HG02798 (cell line): ENCODE measurements at regions not wholly inside any gene's neighbourhood (a gene's known extent, or its start where the extent isn't known, plus 50 kb on each side); places are given as distances from the start of the nearest gene placed in this dataset.
"Not testable (repeated sequence)": the region's sequence is repeated elsewhere in the genome, so short reads cannot be mapped to it uniquely, and the experiment has no call there.

Experiments
- ATAC-seq: cut with Tn5 transposase; IDR thresholded peaks from one replicate; pipeline ENCODE4 v1.9.1; 2021; ENCODE audit warnings: mild to moderate bottlenecking; ENCODE audit not compliant: unreplicated experiment, poor library complexity

DNA sequence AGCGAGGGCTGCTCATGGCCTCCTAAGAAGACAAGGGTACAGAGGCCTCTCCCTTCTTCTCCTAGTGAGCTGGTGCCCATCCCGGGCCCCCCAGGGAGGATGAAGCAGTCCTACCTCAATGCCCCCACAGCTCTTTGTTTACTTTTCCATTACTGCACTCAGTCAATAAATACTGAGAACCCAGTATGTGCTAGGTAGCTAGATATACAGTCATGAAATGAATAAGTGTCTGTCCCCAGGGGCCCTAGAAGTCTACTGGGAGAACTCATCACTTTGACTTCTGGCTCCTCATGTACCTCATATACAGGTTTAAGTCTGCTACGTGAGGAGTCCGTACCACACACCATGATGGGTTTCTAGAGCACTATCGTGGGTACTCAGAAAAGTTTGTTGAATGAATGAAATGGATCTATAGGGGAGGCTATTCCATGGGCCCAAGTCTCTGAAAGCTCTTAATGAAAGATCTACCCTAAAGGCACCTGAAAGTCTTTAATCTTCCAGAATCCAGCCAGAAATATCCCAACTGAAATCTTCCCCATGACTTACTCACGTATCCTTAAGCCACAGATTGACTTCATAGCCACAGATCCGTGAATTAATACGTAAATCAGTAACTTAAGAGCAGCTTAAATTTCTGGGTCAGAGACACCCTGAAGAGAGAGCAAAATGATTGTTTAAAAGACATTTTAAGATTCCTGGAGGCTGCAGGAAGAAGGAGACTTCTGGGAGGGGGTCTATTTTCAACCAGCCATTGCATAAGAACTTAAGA is 51.6 kb upstream of the POMP start:
- no peak for ATAC-seq

- ATAC-seq, result no peak
Measured at GRCh38 chr13:28606466-28606865, 52.5 kb upstream of the POMP start.

GRCh38 chr13:28605147-28605546 is 53.8 kb upstream of the POMP start:
- not testable (repeated sequence) for ATAC-seq

DNA sequence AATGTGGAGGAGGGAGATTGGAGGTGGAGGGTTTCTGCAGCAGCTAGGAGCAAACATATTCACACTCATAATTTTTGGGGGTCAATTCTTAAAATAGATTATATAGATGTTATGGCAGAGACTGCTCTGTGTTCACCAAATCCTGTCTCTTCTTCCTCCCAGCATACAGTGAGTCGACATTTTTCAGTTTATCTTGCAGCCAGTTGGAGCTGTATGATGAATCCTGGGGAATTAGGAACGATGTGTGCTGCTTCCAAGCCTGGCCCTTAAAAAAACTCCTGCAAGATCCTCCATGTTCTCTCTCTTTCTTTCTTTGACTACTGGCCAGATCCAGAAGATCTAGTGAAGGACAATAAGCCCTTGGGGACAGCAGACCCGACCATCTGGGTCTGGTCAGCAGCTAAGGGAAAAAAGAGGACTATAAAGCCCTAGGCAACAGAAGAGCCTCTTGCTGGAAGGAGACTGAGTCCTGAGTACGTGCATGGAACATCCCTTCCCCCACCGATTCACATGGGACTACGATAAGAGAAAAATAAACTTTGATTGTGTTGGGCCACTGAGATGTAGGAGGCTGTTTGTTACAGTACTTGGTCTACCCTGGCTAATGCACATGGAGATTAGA is 55.8 kb upstream of the POMP start:
- ATAC-seq, result no peak

- ATAC-seq, result no peak
Measured at GRCh38 chr13:28602580-28602979, 56.4 kb upstream of the POMP start.

- no peak for ATAC-seq
Measured at GRCh38 chr13:28601581-28601980, 57.3 kb upstream of the POMP start.

- ATAC-seq, result no peak
Measured at GRCh38 chr13:28597641-28598040, 61.3 kb upstream of the POMP start.

DNA sequence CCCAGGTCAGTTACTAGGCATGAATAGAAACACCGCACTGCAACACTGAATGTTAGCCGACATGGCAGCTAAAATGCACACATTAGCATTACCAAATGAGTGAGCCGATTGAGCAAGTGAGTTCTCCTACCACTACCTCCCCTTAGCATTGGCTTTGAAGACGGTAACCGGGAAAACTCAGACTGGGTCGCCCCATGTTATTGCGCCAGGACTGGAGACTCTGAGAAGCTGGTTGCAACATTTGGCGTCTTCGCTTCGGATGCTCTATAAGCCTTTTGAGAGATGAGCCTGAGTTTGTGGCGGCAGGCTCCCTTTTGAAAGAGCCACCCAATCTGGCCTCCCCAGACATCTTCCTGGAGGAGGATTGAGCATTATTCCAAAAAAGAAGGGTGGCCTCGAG is 68.5 kb upstream of the POMP start:
- ATAC-seq, result no peak

- no peak for ATAC-seq
Measured at GRCh38 chr13:28588296-28588695, 70.6 kb upstream of the POMP start.

DNA sequence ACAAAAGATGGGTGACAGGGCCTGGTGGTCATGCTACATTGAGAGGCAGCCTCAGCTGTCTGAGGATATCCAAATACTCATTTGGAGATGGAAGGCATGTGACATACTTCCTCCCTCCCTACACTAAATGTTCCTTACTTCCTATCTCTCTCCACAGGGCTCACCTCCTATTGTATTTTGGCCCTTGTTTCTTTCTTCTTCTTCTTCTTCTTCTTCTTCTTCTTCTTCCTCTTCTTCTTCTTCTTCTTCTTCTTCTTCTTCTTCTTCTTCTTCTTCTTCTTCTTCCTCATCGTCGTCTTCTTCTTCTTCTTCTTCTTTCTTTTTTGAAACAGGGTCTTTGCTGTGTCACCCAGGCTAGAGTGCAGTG is 71.8 kb upstream of the POMP start:
- no peak for ATAC-seq

DNA sequence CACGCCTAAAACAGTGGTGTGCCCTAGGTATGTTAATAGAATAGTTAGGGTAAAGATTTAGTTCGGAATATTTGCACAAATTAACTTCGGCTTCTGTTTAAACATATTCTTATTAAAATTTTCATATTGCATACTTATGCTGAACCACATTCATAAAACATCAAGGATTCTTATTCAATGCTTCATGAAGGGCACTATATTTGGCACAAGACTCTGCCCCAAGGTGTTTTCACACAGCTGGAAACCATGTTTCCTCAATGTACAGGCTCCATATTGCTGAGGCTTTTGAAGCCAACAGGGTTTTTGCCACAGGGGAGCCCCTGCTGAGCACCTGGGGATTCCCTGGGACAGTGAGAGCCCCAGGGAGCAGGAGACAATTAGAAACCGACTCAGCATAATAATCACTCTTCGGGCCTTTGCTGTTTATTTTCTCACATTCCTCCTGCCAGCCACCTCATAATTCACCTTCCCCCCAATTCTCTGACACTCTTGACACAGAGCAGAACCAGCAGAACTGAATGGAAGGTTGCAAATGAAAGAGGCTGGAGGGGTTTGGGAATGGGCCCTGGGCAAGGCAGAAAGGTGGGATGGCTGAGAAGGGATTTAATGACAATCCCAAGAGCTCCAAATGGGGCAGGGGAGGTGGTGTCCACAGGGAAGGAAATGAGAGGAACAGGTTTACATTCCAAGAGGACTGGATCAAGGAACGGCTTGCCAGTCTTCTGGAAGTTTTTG is 72.3 kb upstream of the POMP start:
- no peak for ATAC-seq

- ATAC-seq, result no peak
Measured at GRCh38 chr13:28585561-28585960, 73.4 kb upstream of the POMP start.

DNA sequence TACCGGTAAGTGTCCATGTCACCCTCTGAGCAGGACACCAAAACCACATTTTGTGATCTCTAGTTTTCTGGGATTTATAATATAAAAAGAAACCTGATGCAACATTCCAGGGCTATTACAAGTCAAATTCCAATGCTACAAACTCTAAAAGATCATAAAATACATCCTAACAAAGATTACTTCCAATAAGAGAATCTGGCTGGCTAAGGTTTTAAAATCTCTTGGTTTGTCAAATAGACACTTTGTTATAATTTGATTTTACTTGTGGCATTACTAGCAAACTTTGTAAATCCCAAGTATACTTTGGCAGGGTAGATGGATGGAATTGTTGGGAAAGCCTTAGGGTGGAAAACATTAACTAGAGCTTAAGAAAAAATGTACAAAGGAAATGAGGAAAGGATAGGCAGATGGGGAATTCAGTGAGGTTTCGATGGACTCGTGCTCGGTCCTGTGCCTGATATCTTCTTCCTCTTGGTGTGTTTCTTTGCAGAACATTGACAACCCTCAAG is 74.0 kb upstream of the POMP start:
- ATAC-seq, result no peak

DNA sequence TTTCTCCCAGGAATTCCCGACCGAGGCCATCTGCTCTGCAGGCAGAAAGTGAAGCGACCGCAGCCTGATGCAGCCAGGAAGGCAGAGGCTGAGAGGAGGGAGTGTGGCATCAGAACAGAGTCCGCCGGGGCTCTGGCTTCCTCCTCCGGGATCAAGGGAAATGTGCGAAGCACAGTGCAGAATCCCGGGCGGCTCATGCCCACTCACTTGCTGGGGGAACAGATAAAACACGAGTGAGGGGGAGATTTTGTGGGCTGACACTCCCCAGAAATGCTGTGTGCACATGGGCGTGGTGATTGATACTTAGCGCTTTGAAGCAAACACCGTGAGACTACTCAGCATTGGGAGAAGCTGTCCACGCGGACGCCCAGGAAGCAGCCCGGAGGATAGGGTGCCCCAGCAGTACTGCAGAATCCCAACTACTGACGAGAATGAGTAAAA is 75.3 kb upstream of the POMP start:
- ATAC-seq, result no peak

DNA sequence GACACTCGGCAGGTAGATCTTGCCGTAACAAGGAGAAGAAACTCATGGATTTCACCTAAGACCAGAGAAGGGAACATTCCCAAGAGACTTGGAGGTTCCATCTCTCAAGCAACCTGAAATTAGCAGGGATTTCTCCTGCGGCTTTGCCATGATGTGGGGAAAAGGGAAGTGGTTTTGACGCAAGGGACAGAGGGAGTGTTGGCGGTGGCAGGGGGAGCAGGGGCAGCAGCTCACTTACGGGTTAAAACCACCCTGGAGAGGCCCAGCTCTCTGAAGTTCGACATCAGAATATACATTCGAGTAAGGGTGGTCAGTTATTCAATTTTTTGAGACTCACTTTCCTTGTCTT is 76.1 kb upstream of the POMP start:
- no peak for ATAC-seq

GRCh38 chr13:28582225-28582891 is 76.6 kb upstream of the POMP start:
- no peak for ATAC-seq

DNA sequence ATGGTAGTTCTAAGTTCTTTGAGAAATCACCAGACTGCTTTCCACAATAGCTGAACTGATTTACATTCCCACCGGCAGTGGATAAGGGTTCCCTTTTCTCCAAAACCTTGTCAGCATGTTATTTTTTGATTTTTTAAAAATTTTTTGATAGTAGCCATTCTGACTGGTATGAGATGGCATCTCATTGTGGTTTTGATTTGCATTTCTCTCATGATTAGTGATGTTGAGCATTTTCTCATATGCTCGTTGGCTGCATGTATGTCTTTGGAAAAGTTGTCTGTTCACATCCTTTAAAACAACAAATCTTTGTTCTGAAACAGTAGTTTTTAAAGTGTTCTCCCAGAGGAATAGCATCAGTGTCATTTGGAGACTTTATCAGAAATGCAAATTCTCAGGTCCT is 77.5 kb upstream of the POMP start:
- ATAC-seq, result no peak

DNA sequence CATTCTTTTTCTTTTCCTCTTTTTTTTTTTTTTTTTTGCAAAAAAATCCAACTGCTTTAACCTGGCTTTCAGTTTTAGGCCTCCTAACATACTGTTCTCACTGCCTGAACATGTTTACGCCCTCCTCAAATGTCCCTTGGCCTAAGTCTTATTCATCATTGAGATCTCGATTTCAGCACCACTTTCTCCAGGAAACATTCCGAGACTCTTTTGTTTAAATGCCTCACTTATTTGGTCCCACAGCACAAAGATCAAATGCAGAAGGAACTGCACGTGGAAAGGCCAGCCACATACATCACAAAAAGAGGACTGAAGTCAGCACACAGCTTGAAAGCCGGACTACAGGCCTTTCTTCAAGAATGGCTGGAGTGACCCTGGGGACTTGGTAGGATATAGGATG is 79.2 kb upstream of the POMP start:
- no peak for ATAC-seq

DNA sequence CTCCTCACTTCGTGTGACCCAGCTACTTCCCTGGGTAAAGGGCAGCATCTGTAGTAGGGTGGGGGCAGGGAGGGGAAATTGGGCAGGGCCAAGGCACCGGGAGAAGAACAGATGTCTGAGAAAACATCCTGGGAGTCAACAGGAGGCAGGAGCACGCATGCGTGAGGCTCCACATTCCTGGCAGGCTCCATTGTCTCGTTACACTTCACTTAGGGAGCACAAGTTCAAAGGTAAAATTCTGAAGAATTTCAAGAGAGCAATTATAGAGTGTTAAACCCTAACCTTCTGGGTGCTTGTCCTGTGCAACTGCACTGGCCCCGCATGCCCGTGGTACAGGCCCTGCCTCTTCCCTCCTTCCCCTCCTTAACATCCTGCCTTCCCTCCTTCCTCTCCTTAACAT is 79.6 kb upstream of the POMP start:
- no peak for ATAC-seq

DNA sequence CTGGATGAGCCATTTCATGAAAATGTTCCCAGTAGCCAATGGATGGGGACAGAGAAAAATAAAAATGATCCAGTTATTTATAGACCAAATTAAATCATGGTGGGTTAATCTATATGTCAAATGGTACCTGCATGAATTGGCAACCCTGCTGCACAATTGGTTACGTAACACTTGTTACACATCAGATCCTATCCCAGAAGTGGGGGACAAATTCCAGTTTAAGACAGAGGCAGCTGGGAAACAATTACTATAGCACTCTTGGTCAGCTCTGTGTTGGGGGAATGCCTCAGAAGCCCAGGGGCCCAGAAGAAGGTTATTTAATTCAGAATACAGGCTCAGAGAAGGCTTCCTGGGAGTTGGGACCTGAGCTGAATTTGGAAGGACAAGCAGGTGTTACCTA is 81.1 kb upstream of the FLT1 start:
- no peak for ATAC-seq

DNA sequence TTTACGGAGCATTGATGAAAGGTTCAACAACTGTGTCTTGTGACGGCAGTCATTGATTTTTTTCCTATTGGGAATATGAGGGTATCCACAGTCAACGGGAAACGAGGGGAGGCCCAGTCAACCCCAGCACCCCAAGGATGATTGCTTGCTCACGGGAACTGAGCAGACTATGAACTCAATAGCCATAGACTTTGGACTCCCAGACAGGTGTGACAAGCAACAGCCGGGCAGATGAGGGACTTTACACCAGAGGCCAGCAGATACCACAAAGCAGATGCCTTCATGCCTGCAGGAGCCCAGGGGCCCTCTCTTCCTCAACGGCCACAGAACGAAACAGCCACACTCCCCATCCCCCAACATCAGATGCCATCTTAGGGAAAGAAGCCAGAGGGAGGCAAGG is 80.3 kb upstream of the FLT1 start:
- ATAC-seq, result peak; percentile 79
